Cardiac muscle cell (in vitro differentiated cells and primary cell): ENCODE measurements at regions not wholly inside any gene's neighbourhood (a gene's known extent, or its start where the extent isn't known, plus 50 kb on each side); places are given as distances from the start of the nearest gene placed in this dataset.

Source experiments
- DNase-seq, 2 donors: peaks; one replicate each; pipeline versions ENCODE4 v3.0.0 to v3.0.0-alpha.2; 2010 to 2017; ENCODE audit warnings: low read depth in 1 of 2, low spot score in 1 of 2
- H3K27ac ChIP-seq: fragments of 200-600 bp; sonication (generic); 2 replicates; pipeline ENCODE4 v1.5.1; 2016
- H3K27me3 ChIP-seq: fragments of 200-600 bp; sonication (generic); 2 replicates; pipeline ENCODE4 v1.6.0; 2016; ENCODE audit warnings: control low read depth
- H3K36me3 ChIP-seq: fragments of 200-600 bp; sonication (generic); 2 replicates; pipeline ENCODE4 v1.5.1; 2016; ENCODE audit warnings: control low read depth
- H3K4me1 ChIP-seq: fragments of 200-600 bp; sonication (generic); 2 replicates; pipeline ENCODE4 v1.8.1; 2017; ENCODE audit warnings: low read depth, mild to moderate bottlenecking, mixed run types
- H3K4me3 ChIP-seq: fragments of 200-600 bp; sonication (generic); 2 replicates; pipeline ENCODE4 v1.5.1; 2016; ENCODE audit warnings: mild to moderate bottlenecking
- H3K9me3 ChIP-seq: fragments of 200-600 bp; sonication (generic); 2 replicates; pipeline ENCODE4 v1.5.1; 2017; ENCODE audit warnings: low read depth, mild to moderate bottlenecking, control low read depth
- TF ChIP-seq, protein P1 (sequence below): IDR thresholded peaks from 2 replicates; pipeline ENCODE4 v1.5.1; 2012; ENCODE audit warnings: low read depth, mild to moderate bottlenecking, low read length

DNA sequence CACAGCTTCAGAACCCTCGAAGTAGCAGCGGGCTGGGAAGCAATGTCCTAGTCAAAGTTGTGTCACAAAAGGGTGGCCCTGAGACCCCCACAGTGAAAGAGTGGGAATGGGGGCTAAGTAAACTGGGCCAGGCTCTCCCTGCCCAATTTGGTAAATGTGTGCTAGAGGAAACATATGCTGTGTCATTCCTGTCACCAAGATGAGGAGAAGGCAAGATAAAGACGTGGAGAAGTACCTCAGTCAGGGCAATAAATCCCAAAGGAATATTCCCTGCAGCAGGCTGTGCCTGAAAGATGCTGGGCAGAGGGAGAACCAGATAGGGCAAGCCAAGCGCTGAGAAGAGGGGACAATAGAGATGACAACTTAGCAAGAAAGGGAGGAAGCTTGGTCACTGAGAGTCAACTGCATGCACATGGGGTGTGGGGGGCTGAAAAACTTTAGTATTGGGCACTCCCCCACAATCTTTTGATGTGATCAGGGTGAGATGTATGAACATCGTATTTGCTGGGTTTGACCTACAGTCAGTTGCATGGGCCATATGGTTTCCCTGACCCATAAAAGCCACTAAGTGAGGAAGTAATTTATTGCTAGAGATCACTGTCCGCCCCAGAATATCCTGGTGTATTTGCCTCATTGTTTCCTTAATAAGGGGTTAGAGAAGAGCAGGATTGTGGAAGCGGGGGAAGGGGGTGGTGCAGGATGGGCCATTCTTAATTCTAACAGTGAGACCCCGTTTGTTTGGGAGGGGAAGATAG, 49.9 kb upstream of the CXCR4 start:
- DNase-seq: no peak
- no peaks in the 10 kb centered on the region for H3K9me3 ChIP-seq
- H3K4me1 ChIP-seq: no peaks in the 10 kb centered on the region
- no peaks in the 10 kb centered on the region for H3K27me3 ChIP-seq
- no peaks in the 10 kb centered on the region for H3K36me3 ChIP-seq
- H3K27ac ChIP-seq: no peak overlapping the region
- H3K4me3 ChIP-seq: no peak overlapping the region
- TF ChIP-seq, protein P1, sequence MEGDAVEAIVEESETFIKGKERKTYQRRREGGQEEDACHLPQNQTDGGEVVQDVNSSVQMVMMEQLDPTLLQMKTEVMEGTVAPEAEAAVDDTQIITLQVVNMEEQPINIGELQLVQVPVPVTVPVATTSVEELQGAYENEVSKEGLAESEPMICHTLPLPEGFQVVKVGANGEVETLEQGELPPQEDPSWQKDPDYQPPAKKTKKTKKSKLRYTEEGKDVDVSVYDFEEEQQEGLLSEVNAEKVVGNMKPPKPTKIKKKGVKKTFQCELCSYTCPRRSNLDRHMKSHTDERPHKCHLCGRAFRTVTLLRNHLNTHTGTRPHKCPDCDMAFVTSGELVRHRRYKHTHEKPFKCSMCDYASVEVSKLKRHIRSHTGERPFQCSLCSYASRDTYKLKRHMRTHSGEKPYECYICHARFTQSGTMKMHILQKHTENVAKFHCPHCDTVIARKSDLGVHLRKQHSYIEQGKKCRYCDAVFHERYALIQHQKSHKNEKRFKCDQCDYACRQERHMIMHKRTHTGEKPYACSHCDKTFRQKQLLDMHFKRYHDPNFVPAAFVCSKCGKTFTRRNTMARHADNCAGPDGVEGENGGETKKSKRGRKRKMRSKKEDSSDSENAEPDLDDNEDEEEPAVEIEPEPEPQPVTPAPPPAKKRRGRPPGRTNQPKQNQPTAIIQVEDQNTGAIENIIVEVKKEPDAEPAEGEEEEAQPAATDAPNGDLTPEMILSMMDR: no peak
